CD4-positive, alpha-beta T cell (primary cell): ENCODE measurements at regions not wholly inside any gene's neighbourhood (a gene's known extent, or its start where the extent isn't known, plus 50 kb on each side); places are given as distances from the start of the nearest gene placed in this dataset.

Source experiments
- ATAC-seq: fragments of 200-7000 bp; cut with Tn5 transposase; one replicate; pipeline ENCODE4 v1.10.0; 2022; ENCODE audit warnings: mild to moderate bottlenecking; ENCODE audit not compliant: poor library complexity
- CTCF ChIA-PET: fragments of 350-600 bp; sonication (Branson Sonifier 250); formaldehyde crosslinking; loops from one replicate; lab custom pipeline; 2021; ENCODE audit warnings: antibody characterized with exemption, inconsistent platforms; lab: Charles Lee
- POLR2A ChIA-PET: fragments of 350-600 bp; sonication (Branson Sonifier 250); formaldehyde crosslinking; loops from one replicate; lab custom pipeline; 2021; ENCODE audit warnings: antibody characterized with exemption, inconsistent platforms; lab: Charles Lee
- DNase-seq, 14 experiments: peaks; one replicate each; pipeline ENCODE4 v3.0.0-alpha.2; 2013 to 2020; ENCODE audit warnings: mixed read lengths in 2 of 14
- H3K27ac ChIP-seq, 2 donors: one replicate each; pipeline versions ENCODE4 v1.5.1 to v1.7.0; 2013; ENCODE audit warnings: low read length in 2 of 2, low read depth in 1 of 2, mild to moderate bottlenecking in 1 of 2
- H3K27me3 ChIP-seq, 2 experiments: 1 replicate in 1 of 2; 2 replicates in 1 of 2; pipeline versions ENCODE4 v1.6.1 to v1.7.0; 2013; ENCODE audit warnings: low read length in 2 of 2, control low read depth in 1 of 2, mild to moderate bottlenecking in 1 of 2, moderate library complexity in 1 of 2; ENCODE audit not compliant: insufficient read depth in 2 of 2, control insufficient read depth in 1 of 2
- H3K36me3 ChIP-seq: one replicate; pipeline ENCODE4 v1.6.1; 2013; ENCODE audit warnings: low read length, control low read depth; ENCODE audit not compliant: insufficient read depth
- H3K4me1 ChIP-seq: one replicate; pipeline ENCODE4 v1.6.1; 2013; ENCODE audit warnings: low read length, control low read depth; ENCODE audit not compliant: insufficient read depth
- H3K4me3 ChIP-seq: one replicate; pipeline ENCODE4 v1.5.1; 2013; ENCODE audit warnings: mild to moderate bottlenecking, low read length, moderate library complexity
- H3K9me3 ChIP-seq, 2 experiments: 1 replicate in 1 of 2; 2 replicates in 1 of 2; pipeline versions ENCODE4 v1.6.1 to v1.7.0; 2013; ENCODE audit warnings: low read length in 2 of 2, mild to moderate bottlenecking in 2 of 2, control low read depth in 1 of 2, moderate library complexity in 1 of 2; ENCODE audit not compliant: control insufficient read depth in 1 of 2, insufficient read depth in 1 of 2
- H3K27ac Mint-ChIP-seq: one replicate; pipeline ENCODE4 v1.8.0; 2020; ENCODE audit warnings: mixed read lengths
- H3K27me3 Mint-ChIP-seq: one replicate; pipeline ENCODE4 v1.8.0; 2021; ENCODE audit warnings: mixed read lengths
- H3K36me3 Mint-ChIP-seq: one replicate; pipeline ENCODE4 v1.8.0; 2021; ENCODE audit warnings: low read depth, mixed read lengths
- H3K4me1 Mint-ChIP-seq: one replicate; pipeline ENCODE4 v1.8.0; 2021; ENCODE audit warnings: low read depth, mixed read lengths
- H3K4me3 Mint-ChIP-seq: one replicate; pipeline ENCODE4 v1.8.0; 2020; ENCODE audit warnings: mild to moderate bottlenecking, mixed read lengths
- H3K9me3 Mint-ChIP-seq: one replicate; pipeline ENCODE4 v1.8.0; 2020; ENCODE audit warnings: mixed read lengths
- CTCF ChIP-seq: fragments of 200-600 bp; IDR thresholded peaks from one replicate; pipeline ENCODE4 v1.8.0; 2022; ENCODE audit warnings: antibody characterized with exemption, mild to moderate bottlenecking
- intact Hi-C, 2 experiments: fragments of 100-400 bp; cut with DNase I in 1 of 2; cut with micrococcal nuclease in 1 of 2; formaldehyde crosslinking; loops; one replicate each; pipeline versions ENCODE4 v1.15.1 to v1.9.0; 2023 to 2025; cut with DNase I, micrococcal nuclease

GRCh38 chr14:27199272-27199671 lies 601.4 kb upstream of the NOVA1 start:
- H3K9me3 Mint-ChIP-seq: peaks cover 20% of the 10 kb centered on the region
- DNase-seq (no peak), ATAC-seq (no peak)
- no peaks in the 10 kb centered on the region for H3K27me3 ChIP-seq
- H3K4me1 ChIP-seq: no peaks in the 10 kb centered on the region
- H3K4me3 Mint-ChIP-seq: no peak overlapping the region
- ChIA-PET CTCF (no interaction called here), POLR2A (no interaction called here)
- H3K27me3 Mint-ChIP-seq: no peaks in the 10 kb centered on the region
- H3K27ac Mint-ChIP-seq: no peak overlapping the region
- H3K4me3 ChIP-seq: no peak overlapping the region
- no peak for TF ChIP-seq CTCF
- H3K36me3 ChIP-seq: no peaks in the 10 kb centered on the region
- H3K4me1 Mint-ChIP-seq: no peaks in the 10 kb centered on the region
- no peak overlapping the region for H3K27ac ChIP-seq
- no peaks in the 10 kb centered on the region for H3K9me3 ChIP-seq
- no peaks in the 10 kb centered on the region for H3K36me3 Mint-ChIP-seq
- intact Hi-C loops: no loop called here

GRCh38 chr14:27205036-27205435 lies 607.2 kb upstream of the NOVA1 start:
- Histone ChIP-seq H3K9me3 (no peaks in the 10 kb centered on the region), H3K4me1 (no peaks in the 10 kb centered on the region), H3K36me3 (no peaks in the 10 kb centered on the region), H3K27ac (no peak overlapping the region), H3K27me3 (no peaks in the 10 kb centered on the region), H3K4me3 (no peak overlapping the region)
- Mint-ChIP-seq H3K36me3 (no peaks in the 10 kb centered on the region), H3K9me3 (peaks cover 2% of the 10 kb centered on the region), H3K4me1 (no peaks in the 10 kb centered on the region), H3K4me3 (no peak overlapping the region), H3K27me3 (no peaks in the 10 kb centered on the region), H3K27ac (no peak overlapping the region)
- ATAC-seq: no peak
- ChIA-PET POLR2A (no interaction called here), CTCF (no interaction called here)
- DNase-seq: no peak
- TF ChIP-seq CTCF: no peak
- intact Hi-C loops: no loop called here

GRCh38 chr14:27211741-27212140 lies 613.9 kb upstream of the NOVA1 start:
- H3K4me1 Mint-ChIP-seq: no peaks in the 10 kb centered on the region
- Histone ChIP-seq H3K27ac (no peak overlapping the region), H3K4me3 (no peak overlapping the region), H3K9me3 (peaks cover 0 to 3% of the 10 kb centered on the region in 2 experiments), H3K36me3 (no peaks in the 10 kb centered on the region), H3K27me3 (no peaks in the 10 kb centered on the region), H3K4me1 (no peaks in the 10 kb centered on the region)
- CTCF ChIA-PET: no interaction called here
- H3K4me3 Mint-ChIP-seq: no peak overlapping the region
- H3K9me3 Mint-ChIP-seq: peaks cover 13% of the 10 kb centered on the region
- no peaks in the 10 kb centered on the region for H3K27me3 Mint-ChIP-seq
- intact Hi-C loops: no loop called here
- POLR2A ChIA-PET: no interaction called here
- no peaks in the 10 kb centered on the region for H3K36me3 Mint-ChIP-seq
- ATAC-seq: no peak
- TF ChIP-seq CTCF: no peak
- H3K27ac Mint-ChIP-seq: no peak overlapping the region
- no peak for DNase-seq
